Testis (tissue), 2 donors: ENCODE measurements at regions not wholly inside any gene's neighbourhood (a gene's known extent, or its start where the extent isn't known, plus 50 kb on each side); places are given as distances from the start of the nearest gene placed in this dataset.
"Not testable (repeated sequence)": the region's sequence is repeated elsewhere in the genome, so short reads cannot be mapped to it uniquely, and the experiment has no call there.

Source experiments
- DNase-seq: peaks from one replicate; pipeline ENCODE4 v3.0.0-alpha.2; 2019
- H3K27ac ChIP-seq, 2 donors: fragments of 200-600 bp; sonication (generic); one replicate each; pipeline ENCODE4 v1.5.1; 2019
- H3K27me3 ChIP-seq: fragments of 200-600 bp; sonication (generic); one replicate; pipeline ENCODE4 v1.5.1; 2019
- H3K36me3 ChIP-seq: fragments of 200-600 bp; sonication (generic); one replicate; pipeline ENCODE4 v1.5.1; 2017; ENCODE audit warnings: low read depth; ENCODE audit errors: missing control alignments
- H3K4me1 ChIP-seq: fragments of 200-600 bp; sonication (generic); one replicate; pipeline ENCODE4 v1.5.1; 2019
- H3K4me3 ChIP-seq, 2 donors: fragments of 200-600 bp; sonication (generic); one replicate each; pipeline ENCODE4 v1.5.1; 2017 to 2019
- H3K9me3 ChIP-seq: fragments of 200-600 bp; sonication (generic); one replicate; pipeline ENCODE4 v1.5.1; 2017
- POLR2A ChIP-seq: fragments of 450-650 bp; IDR thresholded peaks from one replicate; pipeline ENCODE4 v1.6.1; 2017; ENCODE audit warnings: antibody characterized with exemption, mild to moderate bottlenecking, moderate library complexity
- WGBS, 2 donors: methylation state at CpG; one replicate each; pipeline ENCODE4 v1.1.5; 2018; 5-methylcytosine and 5-hydroxymethylcytosine counted together
- intact Hi-C: fragments of 100-400 bp; cut with DNase I; formaldehyde crosslinking; loops from one replicate; pipeline ENCODE4 v1.15.1; 2023; ENCODE audit warnings: low total_unique reads
- TF ChIP-seq, protein P1 (sequence below), 3 experiments: fragments of 450-650 bp in 2 of 3; fragments of 200-600 bp in 1 of 3; sonication (generic) in 1 of 3; IDR thresholded peaks; one replicate each; pipeline ENCODE4 v1.5.1; 2016 to 2019; ENCODE audit warnings: antibody characterized with exemption in 3 of 3, mild to moderate bottlenecking in 2 of 3, moderate library complexity in 1 of 3

DNA sequence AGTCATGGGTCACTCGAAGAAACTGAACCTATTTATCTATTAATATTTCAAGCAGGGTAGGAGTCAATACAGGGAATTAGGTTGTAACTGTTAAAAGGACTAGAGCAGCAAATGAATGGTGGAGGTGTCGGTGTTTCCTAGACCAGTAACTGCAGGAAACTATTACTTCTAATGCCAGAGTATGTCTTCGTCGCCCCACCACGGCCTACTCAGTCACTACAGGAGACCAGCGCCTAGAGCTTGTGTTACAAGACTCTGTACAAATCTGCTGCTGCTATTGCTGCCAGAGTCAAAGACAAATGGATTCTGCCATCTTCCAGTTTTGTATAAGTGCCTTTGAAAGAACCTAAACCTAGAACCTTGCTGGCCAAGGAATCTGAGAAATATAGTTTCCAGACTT, 343.9 kb downstream of the SOX4 start:
- Histone ChIP-seq H3K9me3 (no peaks in the 10 kb centered on the region), H3K4me1 (no peaks in the 10 kb centered on the region), H3K27ac (no peak overlapping the region), H3K27me3 (no peaks in the 10 kb centered on the region), H3K4me3 (no peak overlapping the region), H3K36me3 (no peaks in the 10 kb centered on the region)
- no peak for DNase-seq
- TF ChIP-seq, protein P1, sequence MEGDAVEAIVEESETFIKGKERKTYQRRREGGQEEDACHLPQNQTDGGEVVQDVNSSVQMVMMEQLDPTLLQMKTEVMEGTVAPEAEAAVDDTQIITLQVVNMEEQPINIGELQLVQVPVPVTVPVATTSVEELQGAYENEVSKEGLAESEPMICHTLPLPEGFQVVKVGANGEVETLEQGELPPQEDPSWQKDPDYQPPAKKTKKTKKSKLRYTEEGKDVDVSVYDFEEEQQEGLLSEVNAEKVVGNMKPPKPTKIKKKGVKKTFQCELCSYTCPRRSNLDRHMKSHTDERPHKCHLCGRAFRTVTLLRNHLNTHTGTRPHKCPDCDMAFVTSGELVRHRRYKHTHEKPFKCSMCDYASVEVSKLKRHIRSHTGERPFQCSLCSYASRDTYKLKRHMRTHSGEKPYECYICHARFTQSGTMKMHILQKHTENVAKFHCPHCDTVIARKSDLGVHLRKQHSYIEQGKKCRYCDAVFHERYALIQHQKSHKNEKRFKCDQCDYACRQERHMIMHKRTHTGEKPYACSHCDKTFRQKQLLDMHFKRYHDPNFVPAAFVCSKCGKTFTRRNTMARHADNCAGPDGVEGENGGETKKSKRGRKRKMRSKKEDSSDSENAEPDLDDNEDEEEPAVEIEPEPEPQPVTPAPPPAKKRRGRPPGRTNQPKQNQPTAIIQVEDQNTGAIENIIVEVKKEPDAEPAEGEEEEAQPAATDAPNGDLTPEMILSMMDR (IDR thresholded peaks at IDR 0.05): no peak
- no peak for TF ChIP-seq POLR2A
- 91 to 92% methylated on average over 6 of the region's 6 CpGs for WGBS, 2 donors
- intact Hi-C loops: no loop called here

DNA sequence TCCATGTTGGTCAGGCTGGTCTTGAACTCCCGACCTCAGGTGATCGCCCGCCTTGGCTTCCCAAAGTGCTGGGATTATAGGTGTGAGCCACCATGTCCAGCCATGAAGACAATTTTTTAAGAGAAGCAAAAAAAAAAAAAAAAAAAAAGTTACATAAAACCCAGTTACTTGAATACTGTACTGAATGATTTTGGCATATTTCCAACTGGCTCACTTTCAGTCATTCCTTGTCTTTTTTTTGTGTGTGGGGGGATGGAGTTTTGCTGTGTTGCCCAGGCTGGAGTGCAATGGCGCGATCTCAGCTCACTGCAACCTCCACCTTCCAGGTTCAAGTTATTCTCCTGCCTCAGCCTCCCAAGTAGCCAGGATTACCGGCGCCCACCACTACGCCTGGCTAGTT, 345.5 kb downstream of the SOX4 start:
- H3K27ac ChIP-seq, H3K36me3 ChIP-seq, H3K4me1 ChIP-seq, H3K4me3 ChIP-seq, intact Hi-C loops, DNase-seq, H3K27me3 ChIP-seq, H3K9me3 ChIP-seq: not testable (repeated sequence)
- WGBS, 2 donors: 85 to 88% methylated on average over 8 of the region's 8 CpGs

DNA sequence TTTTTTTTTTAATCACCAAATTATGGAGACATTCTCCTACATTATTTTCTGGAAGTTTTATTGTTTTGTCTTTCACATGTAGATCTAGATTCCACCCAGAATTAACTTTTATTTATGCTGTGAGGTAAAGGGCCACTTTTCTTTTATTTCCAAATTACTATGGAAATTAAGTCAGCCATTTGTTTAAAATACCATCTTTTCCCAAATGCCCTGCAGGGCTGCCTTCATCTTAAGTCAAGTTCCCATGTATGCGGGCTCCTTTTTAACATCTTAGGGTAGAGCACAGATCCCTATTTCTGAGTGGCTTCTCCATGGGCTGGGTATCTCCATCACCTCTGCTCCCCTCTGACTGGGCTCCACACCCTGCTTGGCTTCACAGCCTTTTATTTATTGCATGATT, 348.4 kb downstream of the SOX4 start:
- H3K4me1 ChIP-seq: no peaks in the 10 kb centered on the region
- WGBS, 2 donors: 93 to 94% methylated on average over 1 of the region's 1 CpG
- no peaks in the 10 kb centered on the region for H3K27me3 ChIP-seq
- TF ChIP-seq, protein P1 (IDR thresholded peaks at IDR 0.05): no peak
- H3K4me3 ChIP-seq: no peak overlapping the region
- intact Hi-C loops: no loop called here
- H3K36me3 ChIP-seq: no peaks in the 10 kb centered on the region
- DNase-seq: no peak
- no peak overlapping the region for H3K27ac ChIP-seq
- no peaks in the 10 kb centered on the region for H3K9me3 ChIP-seq

DNA sequence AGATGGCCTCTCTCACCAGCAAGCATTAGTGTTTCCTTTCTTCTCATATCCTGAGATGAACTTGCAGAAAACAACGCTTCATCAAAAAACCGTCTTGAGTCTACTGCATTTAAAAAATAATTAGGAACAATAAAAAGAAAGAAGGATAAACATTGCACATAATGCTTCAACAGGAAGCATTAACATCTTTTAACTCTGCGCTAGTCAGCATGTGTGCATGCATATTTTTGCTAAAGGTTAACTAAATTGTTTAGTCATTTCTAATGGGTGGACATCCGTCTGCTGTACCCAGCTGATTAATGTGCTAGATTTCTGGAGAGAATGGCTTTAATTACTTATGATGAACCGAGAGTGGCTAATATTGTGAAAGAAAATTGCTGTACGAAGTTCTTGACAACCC, 349.3 kb downstream of the SOX4 start:
- Histone ChIP-seq H3K27me3 (no peaks in the 10 kb centered on the region), H3K36me3 (no peaks in the 10 kb centered on the region), H3K4me1 (no peaks in the 10 kb centered on the region), H3K27ac (no peak overlapping the region), H3K4me3 (no peak overlapping the region), H3K9me3 (no peaks in the 10 kb centered on the region)
- intact Hi-C loops: no loop called here
- no peak for DNase-seq
- TF ChIP-seq, protein P1 (IDR thresholded peaks at IDR 0.05): no peak
- TF ChIP-seq POLR2A: no peak
- WGBS, 2 donors: 56 to 61% methylated on average over 6 of the region's 6 CpGs

DNA sequence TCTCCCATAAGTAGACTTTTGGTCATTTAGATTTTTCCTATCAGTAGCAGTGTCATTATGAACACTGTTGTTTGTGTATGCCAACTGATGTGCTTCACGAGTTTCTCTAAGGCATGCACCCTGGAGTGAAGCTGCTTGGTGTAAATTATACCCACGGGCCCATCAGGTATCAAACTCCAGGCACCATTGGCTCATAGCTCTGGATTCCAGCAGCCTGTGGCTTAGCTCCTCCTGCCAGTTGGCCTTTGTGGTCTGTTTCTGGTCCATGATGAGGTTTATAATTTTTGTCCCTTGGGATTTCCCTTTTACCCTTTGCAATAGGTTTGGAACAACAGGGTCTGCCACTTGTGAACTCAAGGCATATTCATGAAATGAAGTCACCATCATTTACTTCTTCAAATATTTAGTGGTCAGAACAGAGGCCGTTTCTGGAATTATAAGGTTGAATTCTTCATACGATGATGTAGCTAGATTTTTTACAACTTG, 350.5 kb downstream of the PRL start:
- no peak for DNase-seq
- Histone ChIP-seq H3K4me3 (no peak overlapping the region), H3K4me1 (no peaks in the 10 kb centered on the region), H3K36me3 (no peaks in the 10 kb centered on the region), H3K27me3 (no peaks in the 10 kb centered on the region), H3K27ac (no peak overlapping the region), H3K9me3 (no peaks in the 10 kb centered on the region)
- 81 to 84% methylated on average over 4 of the region's 4 CpGs for WGBS, 2 donors
- intact Hi-C loops: no loop called here
- TF ChIP-seq, protein P1 (IDR thresholded peaks at IDR 0.05): no peak
- no peak for TF ChIP-seq POLR2A

DNA sequence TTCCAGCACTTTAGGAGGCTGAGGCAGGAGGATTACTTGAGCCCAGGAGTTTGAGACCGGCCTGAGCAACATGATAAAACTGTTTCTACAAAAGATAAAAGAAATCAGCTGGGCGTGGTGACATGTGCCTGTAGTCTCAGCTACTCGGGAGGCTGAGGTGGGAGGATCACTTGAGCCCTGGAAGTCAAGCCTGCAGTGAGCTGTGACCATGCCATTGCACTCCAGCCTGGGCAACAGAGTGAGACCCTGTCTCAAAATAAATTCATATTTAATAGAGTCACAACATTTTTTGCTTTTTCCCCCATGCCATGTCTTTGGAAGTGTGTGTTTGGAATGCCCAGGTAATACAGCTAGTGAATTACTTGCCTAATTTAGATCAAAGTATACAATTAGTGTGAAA, 349.6 kb downstream of the PRL start:
- H3K36me3 ChIP-seq, H3K9me3 ChIP-seq, H3K27ac ChIP-seq, H3K4me3 ChIP-seq, DNase-seq, intact Hi-C loops, H3K27me3 ChIP-seq, H3K4me1 ChIP-seq: not testable (repeated sequence)
- 76 to 78% methylated on average over 3 of the region's 3 CpGs for WGBS, 2 donors
